ENCODE measurements at regions not wholly inside any gene's neighbourhood (a gene's known extent, or its start where the extent isn't known, plus 50 kb on each side); places are given as distances from the start of the nearest gene placed in this dataset.

GRCh38 chr14:38794677-38795076, 308.4 kb downstream of the SEC23A start:
- Histone ChIP-seq H3K4me2 (no peak overlapping the region), H3K9me3 (ENCODE audit: low read depth) (no peaks in the 10 kb centered on the region), H3K36me3 (no peaks in the 10 kb centered on the region), H3K4me1 (peaks cover 25% of the 10 kb centered on the region), H4K20me1 (ENCODE audit: low read depth) (no peaks in the 10 kb centered on the region), H3K9ac (no peak overlapping the region), H3F3A (ENCODE audit: low read depth) (peaks cover 19% of the 10 kb centered on the region), H2AFZ (replicated peaks) (no peak overlapping the region), H3K27me3 (peaks cover 6% of the 10 kb centered on the region), H3K4me3 (no peak overlapping the region), H3K79me2 (ENCODE audit: low read depth) (no peaks in the 10 kb centered on the region), H3K27ac (no peak overlapping the region)
- TF ChIP-seq EZH2phosphoT487 (IDR thresholded peaks at IDR 0.05): no peak
- TF ChIP-seq EZH2 (IDR thresholded peaks at IDR 0.05): no peak
- no peak for TF ChIP-seq CTCF (IDR thresholded peaks at IDR 0.05)
- DNase-seq (ENCODE audit: low spot score): no peak
- H3K27ac Mint-ChIP-seq: no peak overlapping the region
- H3K27me3 Mint-ChIP-seq (ENCODE audit: insufficient read depth, low read depth): no peaks in the 10 kb centered on the region
- H3K4me3 Mint-ChIP-seq: no peak overlapping the region
- no peaks in the 10 kb centered on the region for H3K36me3 Mint-ChIP-seq
- peaks cover 2% of the 10 kb centered on the region for H3K9me3 Mint-ChIP-seq
- H3K4me1 Mint-ChIP-seq: peaks cover 4% of the 10 kb centered on the region

- H3K27me3 ChIP-seq: peaks cover 6% of the 10 kb centered on the region
- H3K4me2 ChIP-seq: peak overlapping the region; percentile 62
- H3K79me2 ChIP-seq (ENCODE audit: low read depth): no peaks in the 10 kb centered on the region
- H3K9ac ChIP-seq: no peak overlapping the region
- no peak overlapping the region for H3K27ac ChIP-seq
- no peaks in the 10 kb centered on the region for H3K36me3 ChIP-seq
- Mint-ChIP-seq H3K9me3 (no peaks in the 10 kb centered on the region), H3K4me1 (peaks cover 4% of the 10 kb centered on the region), H3K4me3 (no peak overlapping the region), H3K27me3 (ENCODE audit: insufficient read depth, low read depth) (no peaks in the 10 kb centered on the region), H3K27ac (no peak overlapping the region), H3K36me3 (no peaks in the 10 kb centered on the region)
- no peaks in the 10 kb centered on the region for H4K20me1 ChIP-seq (ENCODE audit: low read depth)
- TF ChIP-seq EZH2phosphoT487 (IDR thresholded peaks at IDR 0.05) (peak; percentile 77), CTCF (IDR thresholded peaks at IDR 0.05) (no peak), EZH2 (IDR thresholded peaks at IDR 0.05) (no peak)
- no peak overlapping the region for H2AFZ ChIP-seq (replicated peaks)
- no peak overlapping the region for H3K4me3 ChIP-seq
- H3F3A ChIP-seq (ENCODE audit: low read depth): peaks cover 19% of the 10 kb centered on the region
- peaks cover 25% of the 10 kb centered on the region for H3K4me1 ChIP-seq
- no peaks in the 10 kb centered on the region for H3K9me3 ChIP-seq (ENCODE audit: low read depth)
- peak; percentile 76 for DNase-seq (ENCODE audit: low spot score)
Observed at GRCh38 chr14:38791862-38792261, 311.2 kb downstream of the SEC23A start.

GRCh38 chr14:38790916-38791315, 312.1 kb downstream of the SEC23A start:
- Histone ChIP-seq H3K4me1 (peaks cover 25% of the 10 kb centered on the region), H3K36me3 (no peaks in the 10 kb centered on the region), H3K4me2 (no peak overlapping the region), H4K20me1 (ENCODE audit: low read depth) (no peaks in the 10 kb centered on the region), H3K27ac (no peak overlapping the region), H3F3A (ENCODE audit: low read depth) (peaks cover 19% of the 10 kb centered on the region), H3K4me3 (no peak overlapping the region), H3K9ac (no peak overlapping the region), H2AFZ (replicated peaks) (no peak overlapping the region), H3K9me3 (ENCODE audit: low read depth) (no peaks in the 10 kb centered on the region), H3K79me2 (ENCODE audit: low read depth) (no peaks in the 10 kb centered on the region), H3K27me3 (peaks cover 6% of the 10 kb centered on the region)
- DNase-seq (ENCODE audit: low spot score): no peak
- peaks cover 4% of the 10 kb centered on the region for H3K4me1 Mint-ChIP-seq
- TF ChIP-seq EZH2phosphoT487 (IDR thresholded peaks at IDR 0.05): no peak
- TF ChIP-seq CTCF (IDR thresholded peaks at IDR 0.05): no peak
- TF ChIP-seq EZH2 (IDR thresholded peaks at IDR 0.05): no peak
- H3K4me3 Mint-ChIP-seq: no peak overlapping the region
- no peaks in the 10 kb centered on the region for H3K9me3 Mint-ChIP-seq
- peaks cover 2% of the 10 kb centered on the region for H3K27me3 Mint-ChIP-seq (ENCODE audit: insufficient read depth, low read depth)
- no peaks in the 10 kb centered on the region for H3K36me3 Mint-ChIP-seq
- no peak overlapping the region for H3K27ac Mint-ChIP-seq

Data from neural progenitor cell (in vitro differentiated cells).